HL-60 (cell line): ENCODE measurements at regions not wholly inside any gene's neighbourhood (a gene's known extent, or its start where the extent isn't known, plus 50 kb on each side); places are given as distances from the start of the nearest gene placed in this dataset.

Source experiments
- DNase-seq, 2 experiments: peaks; one replicate each; pipeline ENCODE4 v3.0.0-alpha.2; 2010 to 2020; ENCODE audit warnings: low read depth in 1 of 2, low spot score in 1 of 2
- H3K27ac ChIP-seq: fragments of 250-450 bp; sonication (Bioruptor Pico); replicated peaks from 2 replicates; pipeline ENCODE4 v1.5.1; 2020; ENCODE audit warnings: mild to moderate bottlenecking, moderate library complexity
- H3K27me3 ChIP-seq: fragments of 250-450 bp; sonication (Bioruptor Pico); 2 replicates; pipeline ENCODE4 v1.5.1; 2021; ENCODE audit warnings: mild to moderate bottlenecking, moderate library complexity; ENCODE audit not compliant: insufficient read depth, poor library complexity, severe bottlenecking
- H3K4me3 ChIP-seq: replicated peaks from 2 replicates; pipeline ENCODE4 v1.5.1; 2011; ENCODE audit warnings: mild to moderate bottlenecking, control low read depth, low read length; ENCODE audit not compliant: insufficient read depth
- CTCF ChIP-seq: IDR thresholded peaks from one replicate; pipeline ENCODE4 v1.5.1; 2011; ENCODE audit warnings: low read length, control low read depth, inconsistent platforms; ENCODE audit not compliant: insufficient read depth
- GABPA ChIP-seq: IDR thresholded peaks from 2 replicates; pipeline ENCODE4 v1.6.1; 2012; ENCODE audit warnings: low read depth
- POLR2AphosphoS5 ChIP-seq: IDR thresholded peaks from 2 replicates; pipeline ENCODE4 v1.6.1; 2012; ENCODE audit warnings: low read depth
- REST ChIP-seq: IDR thresholded peaks from 2 replicates; pipeline ENCODE4 v1.6.1; 2012; ENCODE audit warnings: low read depth; ENCODE audit not compliant: insufficient replicate concordance
- SPI1 ChIP-seq: IDR thresholded peaks from 2 replicates; pipeline ENCODE4 v1.6.1; 2012; ENCODE audit warnings: low read depth, mild to moderate bottlenecking, borderline replicate concordance

GRCh38 chr5:2509527-2509926 lies 241.9 kb downstream of the IRX2 start:
- H3K4me3 ChIP-seq, result no peak overlapping the region
- no peak for TF ChIP-seq SPI1
- no peak for TF ChIP-seq POLR2AphosphoS5
- no peak for TF ChIP-seq GABPA
- TF ChIP-seq CTCF, result no peak
- TF ChIP-seq REST, result no peak
- H3K27ac ChIP-seq, result no peak overlapping the region
- no peak for DNase-seq
- H3K27me3 ChIP-seq, result no peaks in the 10 kb centered on the region

GRCh38 chr5:2508514-2508913 lies 243.0 kb downstream of the IRX2 start:
- TF ChIP-seq GABPA, result no peak
- TF ChIP-seq REST, result no peak
- no peak for TF ChIP-seq SPI1
- TF ChIP-seq CTCF, result no peak
- TF ChIP-seq POLR2AphosphoS5, result no peak
- no peak overlapping the region for H3K27ac ChIP-seq
- H3K27me3 ChIP-seq, result no peaks in the 10 kb centered on the region
- DNase-seq, result no peak
- no peak overlapping the region for H3K4me3 ChIP-seq

DNA sequence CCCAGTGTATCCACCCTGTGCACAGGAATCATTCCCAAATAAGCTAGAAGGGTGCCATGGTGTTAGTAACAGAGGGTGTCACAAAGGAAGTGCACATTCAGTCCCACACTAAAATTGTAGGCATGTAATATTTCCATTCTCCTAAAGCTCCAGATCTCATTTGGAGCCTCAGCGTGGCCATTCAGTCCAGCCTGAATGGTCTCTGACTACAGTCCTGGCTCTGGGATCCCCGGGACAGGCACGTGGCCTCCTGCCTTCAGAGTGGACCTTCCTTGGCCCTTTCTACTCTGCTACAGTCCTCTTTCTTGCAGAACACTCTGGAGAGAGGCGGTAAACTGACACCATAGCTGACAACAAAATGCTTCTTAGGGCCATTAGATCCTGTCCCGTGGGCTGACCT lies 243.9 kb downstream of the IRX2 start:
- Histone ChIP-seq H3K27me3 (no peaks in the 10 kb centered on the region), H3K4me3 (no peak overlapping the region), H3K27ac (no peak overlapping the region)
- no peak for TF ChIP-seq REST
- no peak for TF ChIP-seq POLR2AphosphoS5
- TF ChIP-seq GABPA, result no peak
- TF ChIP-seq SPI1, result no peak
- TF ChIP-seq CTCF, result no peak
- DNase-seq, result no peak
